Endothelial cell of umbilical vein (primary cell): ENCODE measurements at regions not wholly inside any gene's neighbourhood (a gene's known extent, or its start where the extent isn't known, plus 50 kb on each side); places are given as distances from the start of the nearest gene placed in this dataset.

Experiments
- BruUV-seq: library from RNA; stranded (reverse); fragments of 400-500 nt; replicated peaks from 2 replicates; lab custom pipeline; 2021; lab: Mats Ljungman, UMichigan
- CTCF ChIA-PET: fragments of 300-600, 350-600 bp; sonication (Branson Sonifier 250); formaldehyde crosslinking; loops from one replicate; lab custom pipeline; 2021; ENCODE audit warnings: antibody characterized with exemption, inconsistent platforms; lab: Charles Lee
- POLR2A ChIA-PET: fragments of 300-600, 350-600 bp; sonication (Branson Sonifier 250); formaldehyde crosslinking; loops from one replicate; lab custom pipeline; 2021; ENCODE audit warnings: antibody characterized with exemption, inconsistent platforms; lab: Charles Lee
- DNase-seq: peaks from one replicate; pipeline ENCODE4 v3.0.0-alpha.2; 2011; ENCODE audit warnings: low read depth, low spot score
- FAIRE-seq: peaks from 2 replicates; lab custom pipeline; 2011; peaks lifted over from hg19 to GRCh38; lab: Jason Lieb, UNC
- H2AFZ ChIP-seq: 2 replicates; pipeline ENCODE4 v1.6.0; 2012; ENCODE audit warnings: low read depth, low read length, control low read depth, inconsistent platforms
- H3K27ac ChIP-seq: 2 replicates; pipeline ENCODE4 v1.5.1; 2011; ENCODE audit warnings: low read depth, mild to moderate bottlenecking, control low read depth, low read length, moderate library complexity; ENCODE audit not compliant: insufficient read depth
- H3K27me3 ChIP-seq, 2 experiments: 2 replicates each; pipeline versions ENCODE4 v1.6.0 to v1.6.1; 2011; ENCODE audit warnings: low read length in 2 of 2, mixed read lengths in 1 of 2; ENCODE audit not compliant: control insufficient read depth in 2 of 2, insufficient read depth in 2 of 2
- H3K36me3 ChIP-seq, 2 experiments: 2 replicates in 1 of 2; 3 replicates in 1 of 2; pipeline ENCODE4 v1.5.1; 2011; ENCODE audit warnings: low read length in 2 of 2, mild to moderate bottlenecking in 1 of 2, moderate library complexity in 1 of 2; ENCODE audit not compliant: control insufficient read depth in 2 of 2, insufficient read depth in 2 of 2; ENCODE audit errors: extremely low read depth in 1 of 2
- H3K4me1 ChIP-seq: 3 replicates; pipeline ENCODE4 v1.5.1; 2011; ENCODE audit warnings: mild to moderate bottlenecking, low read length; ENCODE audit not compliant: control insufficient read depth, insufficient read depth; ENCODE audit errors: extremely low read depth
- H3K4me2 ChIP-seq: 2 replicates; pipeline ENCODE4 v1.6.1; 2011; ENCODE audit warnings: low read length, control low read depth, mixed read lengths; ENCODE audit not compliant: insufficient read depth
- H3K4me3 ChIP-seq, 3 experiments: fragments of 200-600 bp in 1 of 3; sonication (generic), shearing (Covaris generic) in 1 of 3; replicated peaks in 1 of 3; 2 replicates each; pipeline ENCODE4 v1.5.1; 2011 to 2016; ENCODE audit warnings: control low read depth in 3 of 3, low read length in 3 of 3, mild to moderate bottlenecking in 2 of 3, inconsistent platforms in 1 of 3, low read depth in 1 of 3, moderate library complexity in 1 of 3; ENCODE audit not compliant: insufficient read depth in 1 of 3
- H3K79me2 ChIP-seq: 2 replicates; pipeline ENCODE4 v1.6.0; 2012; ENCODE audit warnings: low read length, inconsistent platforms; ENCODE audit not compliant: control insufficient read depth, insufficient read depth
- H3K9ac ChIP-seq: replicated peaks from 2 replicates; pipeline ENCODE3; 2011; ENCODE audit warnings: low read length, control low read depth; ENCODE audit not compliant: insufficient read depth; ENCODE audit errors: extremely low read depth
- H3K9me1 ChIP-seq: replicated peaks from 3 replicates; pipeline ENCODE4 v1.6.0; 2011; ENCODE audit warnings: mild to moderate bottlenecking, low read length; ENCODE audit not compliant: control insufficient read depth, insufficient read depth; ENCODE audit errors: extremely low read depth
- H3K9me3 ChIP-seq: replicated peaks from 2 replicates; pipeline ENCODE4 v1.5.1; 2012; ENCODE audit warnings: low read length, inconsistent platforms; ENCODE audit not compliant: control insufficient read depth, insufficient read depth
- H4K20me1 ChIP-seq: replicated peaks from 2 replicates; pipeline ENCODE3; 2011; ENCODE audit warnings: mild to moderate bottlenecking, low read length; ENCODE audit not compliant: control insufficient read depth, insufficient read depth; ENCODE audit errors: extremely low read depth
- EZH2 ChIP-seq: IDR thresholded peaks from 2 replicates; pipeline ENCODE4 v1.6.1; 2012; ENCODE audit warnings: borderline replicate concordance, low read depth, mild to moderate bottlenecking, moderate library complexity, low read length, inconsistent platforms; ENCODE audit not compliant: severe bottlenecking
- FOS ChIP-seq: IDR thresholded peaks from 2 replicates; pipeline ENCODE4 v1.6.1; 2011; ENCODE audit warnings: mild to moderate bottlenecking, low read length, moderate library complexity, borderline replicate concordance; ENCODE audit not compliant: insufficient read depth
- GATA2 ChIP-seq: IDR thresholded peaks from 2 replicates; pipeline ENCODE4 v1.7.0; 2011; ENCODE audit warnings: low read depth, mild to moderate bottlenecking, moderate library complexity, mixed read lengths, low read length; ENCODE audit not compliant: insufficient read length, insufficient read depth
- JUN ChIP-seq: IDR thresholded peaks from 2 replicates; pipeline ENCODE4 v1.6.1; 2011; ENCODE audit warnings: borderline replicate concordance, low read depth; ENCODE audit not compliant: insufficient read length, insufficient read depth
- MYC ChIP-seq: IDR thresholded peaks from one replicate; pipeline ENCODE4 v1.6.1; 2011; ENCODE audit warnings: mild to moderate bottlenecking, low read depth, low read length
- POLR2AphosphoS5 ChIP-seq: IDR thresholded peaks from 2 replicates; pipeline ENCODE4 v1.6.1; 2012; ENCODE audit warnings: low read depth, mild to moderate bottlenecking, control low read depth, low read length, moderate library complexity; ENCODE audit not compliant: insufficient read depth
- dilution Hi-C: fragments of 300-500 bp; cut with MboI; formaldehyde crosslinking; loops from one replicate; pipeline ENCODE4 v1.15.0; 2019; ENCODE audit warnings: low sequenced_read_pairs; ENCODE audit not compliant: extremely low pct_ligation_motif_present
- intact Hi-C: fragments of 100-400 bp; cut with micrococcal nuclease; formaldehyde crosslinking; loops from one replicate; pipeline ENCODE4 v1.10.0; 2022

DNA sequence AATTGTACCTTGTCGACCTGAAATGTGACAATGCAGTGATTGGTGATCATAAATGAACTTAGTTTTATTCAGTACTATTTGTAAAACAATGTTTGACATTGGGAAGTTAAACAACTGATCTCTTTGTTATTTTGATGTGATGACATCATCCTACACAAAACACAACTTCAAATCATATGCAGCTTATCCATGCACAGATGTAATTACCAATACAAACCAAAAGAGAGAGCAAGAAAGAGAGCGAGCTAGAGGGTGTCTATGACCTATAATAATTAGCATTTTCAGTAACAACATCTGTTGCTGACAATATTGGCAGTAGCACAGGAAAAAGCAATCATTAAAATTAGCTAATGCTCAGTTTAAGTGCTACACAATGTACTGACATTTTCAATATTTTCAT lies 320.9 kb downstream of the UTRN start:
- BruUV-seq: no TSS peak
- FAIRE-seq: no peak
- CTCF ChIA-PET: no interaction called here

DNA sequence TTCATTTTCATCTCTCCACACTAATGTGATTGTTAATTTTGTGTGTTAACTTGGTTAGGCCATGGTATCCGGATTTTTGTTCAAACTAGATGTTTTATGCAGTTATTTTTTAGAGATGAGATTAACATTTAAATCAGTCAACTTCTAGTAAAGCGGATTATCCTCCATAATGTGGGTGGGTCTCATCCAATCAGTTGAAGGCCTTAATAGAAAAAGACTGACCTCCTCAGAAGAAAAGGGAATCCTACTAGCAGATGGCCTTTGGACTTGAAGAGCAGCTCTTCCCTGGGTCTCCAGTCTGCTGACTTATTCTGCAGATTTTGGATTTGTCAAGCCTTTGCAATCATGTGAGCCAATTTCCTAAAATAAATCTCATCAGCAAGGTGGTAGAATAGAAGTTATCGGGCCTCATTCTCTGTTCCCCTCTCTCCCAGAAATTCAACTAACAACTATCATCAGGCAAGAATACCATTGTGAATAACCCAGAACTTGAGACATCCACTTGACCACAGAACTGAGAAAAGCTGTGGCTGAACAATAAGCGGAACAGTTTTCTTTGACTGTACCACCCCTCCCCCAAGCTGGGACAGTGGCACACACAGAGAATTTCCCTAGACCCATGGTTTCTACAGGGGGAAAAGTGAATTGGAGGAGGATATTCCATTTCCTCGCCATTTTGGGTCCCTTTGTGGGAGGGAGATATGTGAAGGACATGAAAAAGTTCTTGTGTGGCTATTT lies 323.0 kb downstream of the UTRN start:
- Histone ChIP-seq H3K27ac (no peak overlapping the region), H3K9me1 (no peaks in the 10 kb centered on the region), H3K4me1 (no peaks in the 10 kb centered on the region), H3K9me3 (no peaks in the 10 kb centered on the region), H3K36me3 (no peaks in the 10 kb centered on the region), H2AFZ (no peak overlapping the region), H4K20me1 (peaks cover 2% of the 10 kb centered on the region), H3K9ac (no peak overlapping the region), H3K79me2 (no peaks in the 10 kb centered on the region), H3K27me3 (no peaks in the 10 kb centered on the region), H3K4me3 (no peak overlapping the region), H3K4me2 (no peak overlapping the region)
- ChIA-PET POLR2A (no interaction called here), CTCF (no interaction called here)
- FAIRE-seq: no peak
- BruUV-seq: no TSS peak
- no peak for DNase-seq
- intact Hi-C loops (no loop called here), dilution Hi-C loops (no loop called here)
- TF ChIP-seq JUN (no peak), EZH2 (no peak), FOS (no peak)

More for the DNA sequence above, 320.9 kb downstream of the UTRN start:
- DNase-seq: no peak
- no peak overlapping the region for H3K27ac ChIP-seq
- H2AFZ ChIP-seq: no peak overlapping the region
- no peaks in the 10 kb centered on the region for H3K9me1 ChIP-seq
- H3K36me3 ChIP-seq: no peaks in the 10 kb centered on the region
- H3K27me3 ChIP-seq: no peaks in the 10 kb centered on the region
- intact Hi-C loops (no loop called here), dilution Hi-C loops (no loop called here)
- TF ChIP-seq POLR2AphosphoS5: no peak
- TF ChIP-seq JUN: peak; percentile 33
- no peak for TF ChIP-seq MYC
- no peak for TF ChIP-seq GATA2
- no peak for TF ChIP-seq FOS
- H3K9me3 ChIP-seq: no peaks in the 10 kb centered on the region
- H3K4me1 ChIP-seq: no peaks in the 10 kb centered on the region
- no peak overlapping the region for H3K9ac ChIP-seq
- H3K79me2 ChIP-seq: no peaks in the 10 kb centered on the region
- POLR2A ChIA-PET: no interaction called here
- H4K20me1 ChIP-seq: peaks cover 2% of the 10 kb centered on the region
- no peak overlapping the region for H3K4me2 ChIP-seq
- no peak overlapping the region for H3K4me3 ChIP-seq
